GM10248 (cell line): ENCODE measurements at regions not wholly inside any gene's neighbourhood (a gene's known extent, or its start where the extent isn't known, plus 50 kb on each side); places are given as distances from the start of the nearest gene placed in this dataset.
"Not testable (repeated sequence)": the region's sequence is repeated elsewhere in the genome, so short reads cannot be mapped to it uniquely, and the experiment has no call there.

Source experiments
- CTCF ChIA-PET: fragments of 300-600 bp; sonication (Branson Sonifier 250); formaldehyde crosslinking; extraction: SDS; loops from one replicate; lab custom pipeline; 2021; ENCODE audit warnings: antibody characterized with exemption; lab: Yijun Ruan, JAX
- POLR2A ChIA-PET: fragments of 350-650 bp; sonication (Branson Sonifier 250); formaldehyde crosslinking; extraction: SDS; loops from one replicate; lab custom pipeline; 2020; ENCODE audit warnings: antibody characterized with exemption; lab: Yijun Ruan, JAX
- DNase-seq: peaks from one replicate; pipeline ENCODE4 v3.0.0; 2012; ENCODE audit errors: extremely low spot score
- CTCF ChIP-seq: IDR thresholded peaks from 2 replicates; pipeline ENCODE4 v1.5.1; 2012; ENCODE audit warnings: mild to moderate bottlenecking, low read depth; ENCODE audit errors: extremely low read depth, missing control alignments, control extremely low read depth

- DNase-seq, POLR2A ChIA-PET, CTCF ChIA-PET: not testable (repeated sequence)
Measured at GRCh38 chrX:80508083-80508482, 87.8 kb downstream of the TENT5D start.

- ChIA-PET CTCF (no interaction called here), POLR2A (no interaction called here)
- DNase-seq: no peak
- TF ChIP-seq CTCF: no peak
Measured at GRCh38 chrX:80511969-80512760, 91.9 kb downstream of the TENT5D start.

GRCh38 chrX:80512924-80513323, 92.7 kb downstream of the TENT5D start:
- POLR2A ChIA-PET: no interaction called here
- no peak for TF ChIP-seq CTCF
- DNase-seq: no peak
- CTCF ChIA-PET: no interaction called here

GRCh38 chrX:80513625-80514024, 93.4 kb downstream of the TENT5D start:
- ChIA-PET POLR2A (no interaction called here), CTCF (no interaction called here)

GRCh38 chrX:80537096-80537495, 116.8 kb downstream of the TENT5D start:
- DNase-seq: no peak
- no peak for TF ChIP-seq CTCF
- ChIA-PET POLR2A (no interaction called here), CTCF (no interaction called here)

More at GRCh38 chrX:80513625-80514024, 93.4 kb downstream of the TENT5D start:
- no peak for TF ChIP-seq CTCF
- DNase-seq: no peak

- POLR2A ChIA-PET: no interaction called here
- TF ChIP-seq CTCF: no peak
- DNase-seq: no peak
- CTCF ChIA-PET: interaction anchor here (1.1 kb wide), 1 partner anchor 19 kb away, joined by 3 read pairs; no protein-coding TSS in a partner anchor
Measured at GRCh38 chrX:80550722-80551121, 130.5 kb downstream of the TENT5D start.

- DNase-seq: no peak
- no peak for TF ChIP-seq CTCF
- ChIA-PET POLR2A (no interaction called here), CTCF (no interaction called here)
Measured at GRCh38 chrX:80556148-80556547, 135.9 kb downstream of the TENT5D start.
